KBM-7 (cell line): ENCODE measurements at regions not wholly inside any gene's neighbourhood (a gene's known extent, or its start where the extent isn't known, plus 50 kb on each side); places are given as distances from the start of the nearest gene placed in this dataset.
"Not testable (repeated sequence)": the region's sequence is repeated elsewhere in the genome, so short reads cannot be mapped to it uniquely, and the experiment has no call there.

Experiments used
- DNase-seq: peaks from one replicate; pipeline ENCODE4 v3.0.0-alpha.2; 2015
- in situ Hi-C: fragments of 300-500 bp; cut with MboI; formaldehyde crosslinking; loops from 2 replicates; pipeline ENCODE4 v1.14.3; 2020; ENCODE audit warnings: low sequenced_read_pairs, low pct_unique_long_range_greater_than_20kb, mixed read lengths

DNA sequence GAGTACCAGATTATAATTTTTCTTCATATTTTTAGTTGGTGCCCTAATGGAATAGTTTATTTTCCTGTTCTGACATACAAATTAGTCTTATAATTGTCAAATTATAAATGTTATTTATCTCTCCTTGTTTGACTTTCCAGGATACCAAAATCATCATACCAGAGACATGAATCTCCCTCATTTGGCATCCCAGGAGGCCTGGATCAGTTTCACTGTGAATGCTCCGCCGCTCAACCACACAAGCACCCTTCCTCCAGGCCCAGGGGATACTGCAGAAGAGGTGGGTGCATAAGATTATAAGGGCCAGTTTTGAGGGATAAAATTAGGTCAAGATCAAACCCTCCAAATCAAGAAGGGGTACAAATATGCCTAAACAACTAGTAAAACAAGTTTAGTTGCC, 1229.3 kb downstream of the CDH12 start:
- no peak for DNase-seq
- in situ Hi-C loops: no loop called here

DNA sequence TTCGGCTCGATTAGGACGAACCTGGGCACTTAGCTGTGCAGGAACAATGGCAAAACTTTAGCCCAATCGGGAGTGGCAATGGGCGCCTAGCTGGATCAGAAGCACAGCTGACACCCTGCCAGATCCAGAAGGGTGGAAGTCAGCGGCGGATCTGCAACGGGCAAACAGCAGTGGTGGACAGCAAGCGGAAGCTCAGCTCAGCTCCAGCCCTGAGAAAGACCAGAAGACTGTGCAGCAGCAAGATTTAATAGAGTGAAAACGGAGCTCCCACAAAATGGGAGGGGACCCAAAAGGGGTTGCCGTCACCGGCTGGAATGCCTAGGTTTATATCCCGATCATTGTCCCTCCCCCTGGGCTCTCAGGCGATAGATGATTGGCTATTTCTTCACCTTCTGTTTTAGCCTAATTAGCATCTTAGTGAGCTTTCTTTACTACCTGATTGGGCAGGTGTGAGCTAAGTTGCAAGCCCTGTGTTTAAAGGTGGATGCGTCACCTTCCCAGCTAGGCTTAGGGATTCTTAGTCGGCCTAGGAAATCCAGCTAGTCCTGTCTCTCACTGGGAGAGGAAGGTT, 1237.9 kb downstream of the CDH12 start:
- in situ Hi-C loops: no loop called here
- DNase-seq: no peak

DNA sequence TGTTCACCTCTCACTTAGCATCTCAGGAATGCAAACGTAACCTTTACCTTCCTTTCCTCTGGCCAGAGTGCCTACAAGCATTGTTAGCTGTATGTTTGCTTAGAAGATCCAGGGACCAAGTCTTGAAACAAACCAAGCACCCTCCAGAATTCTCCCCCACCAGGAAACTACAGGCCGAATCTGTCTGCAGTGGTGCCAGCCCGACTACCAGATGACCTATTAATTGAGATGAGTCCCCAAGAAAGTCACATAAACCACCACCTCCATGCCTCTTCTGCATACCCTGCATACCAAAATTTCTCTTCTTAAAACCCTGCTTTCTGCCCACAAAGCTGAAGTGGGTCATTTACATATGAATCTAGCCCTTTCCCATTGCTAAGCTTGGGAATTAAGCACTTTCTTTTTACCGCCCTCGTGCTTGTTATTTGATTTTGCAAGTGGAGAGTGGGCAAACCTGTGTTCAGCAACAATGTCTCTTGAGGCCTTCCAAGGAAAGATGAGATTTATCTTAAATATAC, 1239.1 kb downstream of the CDH12 start:
- no peak for DNase-seq
- in situ Hi-C loops: no loop called here

- in situ Hi-C loops: no loop called here
- no peak for DNase-seq
Observed at GRCh38 chr5:21603796-21604195, 1249.3 kb downstream of the CDH12 start.

DNA sequence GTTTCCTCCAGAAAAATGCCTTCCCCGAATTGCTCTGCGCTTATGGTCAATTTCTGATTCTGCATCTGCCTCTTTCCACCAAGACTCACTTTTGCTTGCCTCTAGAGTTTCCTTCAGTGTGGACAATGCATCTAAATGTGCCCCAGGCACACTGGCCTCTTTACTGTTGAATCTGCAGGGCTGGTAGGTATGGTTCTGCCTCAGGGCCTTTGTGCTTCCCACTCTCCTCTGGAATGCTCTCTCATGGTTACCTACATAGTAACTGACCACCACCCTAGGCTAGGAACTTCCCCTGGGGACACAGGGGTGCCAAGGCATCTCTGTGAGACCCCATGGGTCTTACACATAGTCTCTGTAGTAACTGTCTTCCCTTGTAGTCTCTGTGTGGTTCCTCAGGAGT, 1258.6 kb downstream of the CDH12 start:
- in situ Hi-C loops: no loop called here
- no peak for DNase-seq

GRCh38 chr5:21593261-21593660, 1259.9 kb downstream of the CDH12 start:
- in situ Hi-C loops: no loop called here
- no peak for DNase-seq

GRCh38 chr5:21581508-21581907, 1271.6 kb downstream of the CDH12 start:
- DNase-seq: no peak
- in situ Hi-C loops: no loop called here

- in situ Hi-C loops: no loop called here
- no peak for DNase-seq
Observed at GRCh38 chr5:21574961-21575360, 1278.2 kb downstream of the CDH12 start.

DNA sequence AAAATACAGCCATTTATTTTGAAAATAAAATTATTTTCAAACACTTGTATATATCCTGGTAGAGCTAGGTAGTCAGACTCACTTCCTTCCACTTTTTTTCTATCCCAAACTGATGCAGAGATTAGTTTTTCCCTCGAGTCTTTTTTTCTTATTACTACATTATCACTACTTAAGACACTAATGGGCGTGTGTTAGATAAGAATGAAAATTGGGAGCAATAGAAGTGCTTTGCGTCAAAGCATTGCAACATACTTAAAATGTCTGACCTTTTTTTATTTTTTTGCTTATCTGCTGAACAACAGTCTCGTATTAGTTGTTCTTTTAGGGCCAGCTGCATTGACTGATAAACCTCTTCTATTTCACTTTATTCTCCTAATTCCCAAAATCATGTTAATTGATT, 1278.7 kb downstream of the CDH12 start:
- DNase-seq: no peak
- in situ Hi-C loops: no loop called here

DNA sequence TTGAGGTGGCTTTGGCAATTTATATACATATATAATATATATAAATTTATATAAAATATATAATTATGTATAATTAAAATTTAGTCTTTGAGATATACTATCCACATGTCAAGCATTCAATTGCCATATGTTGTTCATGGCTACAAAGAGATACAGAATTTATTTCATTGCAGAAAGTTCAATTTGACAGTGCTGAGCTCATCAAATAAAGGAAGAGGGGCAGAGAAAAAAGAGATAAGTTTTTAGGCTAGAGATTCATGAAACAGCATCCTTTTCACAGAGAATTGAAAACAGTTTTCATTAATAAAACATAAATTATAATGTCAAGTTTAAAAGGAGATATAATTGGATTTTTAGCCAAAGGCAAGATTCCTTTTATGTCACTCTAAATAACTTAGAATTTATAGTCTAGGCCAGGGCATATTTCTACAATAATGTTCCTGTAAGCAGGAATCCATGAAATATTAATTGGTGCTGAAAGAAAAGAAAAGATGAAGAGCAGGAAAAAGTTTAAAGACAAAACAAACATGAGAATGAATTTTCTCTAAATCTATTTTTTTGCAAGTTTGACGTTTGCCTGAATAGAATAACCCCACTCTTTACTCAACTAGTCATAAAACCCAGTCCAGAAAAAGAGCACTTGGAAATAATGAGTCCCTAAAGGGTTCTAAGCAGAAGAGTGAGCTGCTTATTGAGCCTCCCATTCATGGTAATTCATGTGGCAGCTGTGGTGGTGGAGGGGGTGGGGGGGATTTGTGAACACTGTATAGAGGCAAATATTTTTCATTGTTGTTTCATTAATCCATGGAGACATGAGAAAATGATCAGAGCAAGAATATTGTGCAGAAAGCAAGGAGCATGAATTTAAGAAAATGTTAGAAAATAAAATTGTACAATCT, 1279.5 kb downstream of the CDH12 start:
- DNase-seq: no peak
- in situ Hi-C loops: no loop called here

GRCh38 chr5:21571196-21571595, 1281.9 kb downstream of the CDH12 start:
- in situ Hi-C loops, DNase-seq: not testable (repeated sequence)

DNA sequence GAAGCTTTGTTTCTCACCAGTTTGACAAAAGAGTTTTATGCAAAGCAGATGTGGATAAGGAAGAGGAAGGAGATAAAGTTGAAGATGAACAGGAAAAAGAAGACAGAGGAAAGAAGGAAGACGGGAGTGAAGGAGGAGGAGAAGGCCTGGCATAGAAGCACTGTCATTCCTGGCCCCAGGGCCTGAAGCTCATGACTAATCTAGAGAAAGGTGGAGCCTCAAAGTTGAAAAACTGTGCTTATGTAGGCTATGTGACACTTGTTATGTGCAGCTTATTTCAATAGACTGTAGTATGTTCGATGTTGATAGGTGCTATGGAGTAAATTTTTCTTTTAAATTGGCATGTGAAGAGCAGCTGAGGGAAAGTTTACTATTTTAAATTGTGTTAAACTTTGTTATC, 1294.0 kb downstream of the CDH12 start:
- DNase-seq, in situ Hi-C loops: not testable (repeated sequence)

GRCh38 chr5:21552263-21552662, 1300.9 kb downstream of the CDH12 start:
- in situ Hi-C loops, DNase-seq: not testable (repeated sequence)

DNA sequence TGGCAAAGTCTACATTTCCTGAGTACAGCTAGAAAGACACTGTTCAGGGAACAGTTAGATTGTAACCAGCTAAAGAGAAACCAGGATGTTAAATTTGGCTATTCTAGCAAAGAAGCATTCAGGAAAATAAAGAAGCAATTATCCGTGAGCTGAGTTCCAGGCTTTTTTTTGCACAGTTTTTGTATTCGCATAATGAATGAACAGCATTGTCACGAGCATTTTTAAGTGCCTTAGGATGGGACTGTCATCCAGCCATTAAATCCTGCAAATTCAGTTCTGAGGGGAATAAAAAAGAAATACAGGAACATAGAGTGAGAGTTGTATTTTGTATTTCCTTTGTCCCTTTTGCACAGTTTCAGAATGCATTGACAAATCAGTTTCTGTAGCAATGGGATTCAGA, 1302.2 kb downstream of the CDH12 start:
- DNase-seq: not testable (repeated sequence)

GRCh38 chr5:21547656-21548055, 1305.5 kb downstream of the CDH12 start:
- in situ Hi-C loops, DNase-seq: not testable (repeated sequence)

More for the DNA sequence above, 1302.2 kb downstream of the CDH12 start:
- in situ Hi-C loops: not testable (repeated sequence)

DNA sequence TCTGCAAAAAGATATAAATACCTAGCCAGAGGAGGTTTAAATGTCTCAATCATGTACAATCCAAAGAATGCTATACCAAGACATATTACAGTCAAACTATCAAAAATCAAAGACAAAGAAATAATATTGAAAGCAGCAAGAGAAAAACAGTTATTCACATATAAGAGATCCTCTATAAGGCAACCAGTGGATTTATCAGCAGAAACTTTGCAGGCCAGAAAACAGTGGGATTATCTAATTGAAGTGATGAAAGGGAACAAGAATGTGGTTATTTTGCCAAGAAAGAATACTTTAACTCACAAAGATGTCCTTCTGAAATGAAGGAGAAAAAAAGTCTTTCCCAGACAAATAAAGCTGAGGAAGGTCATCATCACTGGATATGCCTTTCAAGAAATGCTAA, 1318.0 kb downstream of the CDH12 start:
- in situ Hi-C loops, DNase-seq: not testable (repeated sequence)

- in situ Hi-C loops, DNase-seq: not testable (repeated sequence)
Observed at GRCh38 chr5:21521157-21521556, 1332.0 kb downstream of the CDH12 start.

DNA sequence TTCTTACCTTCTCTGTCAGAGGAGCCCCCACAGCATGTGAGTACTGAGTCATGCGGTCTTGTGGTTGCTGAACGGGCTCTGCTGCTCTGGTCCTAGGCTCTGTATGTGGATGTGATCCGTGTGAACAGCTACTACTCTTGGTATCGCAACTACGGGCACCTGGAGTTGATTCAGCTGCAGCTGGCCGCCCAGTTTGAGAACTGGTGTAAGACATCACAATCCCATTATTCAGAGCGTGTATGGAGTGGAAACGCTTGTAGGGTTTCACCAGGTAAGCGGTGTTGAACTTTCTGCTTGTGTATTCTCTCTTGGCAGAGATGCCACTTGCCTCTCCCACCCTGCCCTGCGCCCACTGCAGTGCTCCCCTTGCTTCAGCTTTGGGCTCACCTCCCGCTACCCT, 1356.2 kb downstream of the CDH12 start:
- DNase-seq, in situ Hi-C loops: not testable (repeated sequence)

- DNase-seq: not testable (repeated sequence)
Observed at GRCh38 chr5:21496056-21496455, 1357.1 kb downstream of the CDH12 start.

DNA sequence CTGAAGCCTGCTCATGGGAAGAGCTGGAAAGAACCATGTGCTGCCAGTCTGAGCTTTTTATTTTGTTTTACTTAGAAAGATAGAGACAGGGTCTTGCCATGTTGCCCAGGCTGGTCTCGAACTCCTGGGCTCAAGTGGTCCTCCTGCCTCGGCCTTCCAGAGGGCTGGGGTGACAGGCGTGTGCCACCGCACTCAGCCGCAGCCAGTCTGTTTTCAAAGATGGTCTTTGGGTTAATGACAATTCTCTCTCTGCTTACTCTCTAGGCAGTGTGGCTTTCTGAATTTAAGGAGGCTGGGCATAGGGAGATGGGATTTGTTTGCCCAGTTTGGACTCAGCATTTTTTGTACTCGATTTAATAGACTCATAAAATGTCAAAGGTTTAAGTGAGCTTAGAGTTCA, 1357.9 kb downstream of the CDH12 start:
- in situ Hi-C loops, DNase-seq: not testable (repeated sequence)

More at GRCh38 chr5:21496056-21496455, 1357.1 kb downstream of the CDH12 start:
- in situ Hi-C loops: not testable (repeated sequence)
